SK-N-SH treated with all-trans-retinoic acid at 6 μM for 48 hours (cell line): ENCODE measurements at regions not wholly inside any gene's neighbourhood (a gene's known extent, or its start where the extent isn't known, plus 50 kb on each side); places are given as distances from the start of the nearest gene placed in this dataset.

Source experiments
- ATAC-seq: fragments of 200-7000 bp; cut with Tn5 transposase; 3 replicates; pipeline ENCODE4 v1.9.1; 2020; ENCODE audit warnings: mild to moderate bottlenecking, moderate library complexity
- ARNTL ChIP-seq: fragments of 450-650 bp; formaldehyde crosslinking; IDR thresholded peaks from 2 replicates; pipeline ENCODE4 v1.5.0; 2020; ENCODE audit warnings: low read depth, mild to moderate bottlenecking, moderate library complexity, borderline replicate concordance
- BACH2 ChIP-seq: fragments of 250-450 bp; sonication (Bioruptor Pico); IDR thresholded peaks from 2 replicates; pipeline ENCODE4 v1.9.0; 2021; ENCODE audit warnings: mild to moderate bottlenecking, borderline replicate concordance
- CSDC2 ChIP-seq: fragments of 250-450 bp; sonication (Bioruptor Pico); IDR thresholded peaks from 2 replicates; pipeline ENCODE4 v1.5.0; 2020; ENCODE audit warnings: mild to moderate bottlenecking, moderate library complexity
- ESRRG ChIP-seq: fragments of 250-450 bp; sonication (Bioruptor Pico); IDR thresholded peaks from 2 replicates; pipeline ENCODE4 v1.6.1; 2021; ENCODE audit warnings: mild to moderate bottlenecking
- ISL1 ChIP-seq: fragments of 250-450 bp; sonication (Bioruptor Pico); IDR thresholded peaks from 2 replicates; pipeline ENCODE4 v2.1.2; 2022; ENCODE audit warnings: mild to moderate bottlenecking, moderate library complexity
- PPARA ChIP-seq: fragments of 250-450 bp; sonication (Bioruptor Pico); IDR thresholded peaks from 2 replicates; pipeline ENCODE4 v1.5.0; 2020; ENCODE audit warnings: mild to moderate bottlenecking, borderline replicate concordance
- RARB ChIP-seq: fragments of 250-450 bp; sonication (Bioruptor Pico); IDR thresholded peaks from 2 replicates; pipeline ENCODE4 v1.8.0; 2021; ENCODE audit warnings: mild to moderate bottlenecking, moderate library complexity
- SNAI2 ChIP-seq: fragments of 250-450 bp; sonication (Bioruptor Pico); IDR thresholded peaks from 2 replicates; pipeline ENCODE4 v1.5.0; 2020; ENCODE audit warnings: mild to moderate bottlenecking, moderate library complexity
- TCF4 ChIP-seq: fragments of 250-450 bp; sonication (Bioruptor Pico); IDR thresholded peaks from 2 replicates; pipeline ENCODE4 v1.8.0; 2021; ENCODE audit warnings: mild to moderate bottlenecking, moderate library complexity, borderline replicate concordance
- ZC3H10 ChIP-seq: fragments of 250-450 bp; sonication (Bioruptor Pico); IDR thresholded peaks from 2 replicates; pipeline ENCODE4 v1.5.1; 2021; ENCODE audit warnings: mild to moderate bottlenecking, moderate library complexity
- ZFP3 ChIP-seq: fragments of 250-450 bp; sonication (Bioruptor Pico); IDR thresholded peaks from 2 replicates; pipeline ENCODE4 v1.5.0; 2020; ENCODE audit warnings: mild to moderate bottlenecking, moderate library complexity
- ZFP30 ChIP-seq: fragments of 450-650 bp; formaldehyde crosslinking; IDR thresholded peaks from 2 replicates; pipeline ENCODE4 v1.5.0; 2022; ENCODE audit warnings: mild to moderate bottlenecking, moderate library complexity
- ZNF565 ChIP-seq: fragments of 450-650 bp; formaldehyde crosslinking; conservative IDR thresholded peaks from 2 replicates; pipeline ENCODE4 v1.5.0; 2020; ENCODE audit warnings: low read depth, mild to moderate bottlenecking, moderate library complexity
- ZNF70 ChIP-seq: fragments of 450-650 bp; formaldehyde crosslinking; IDR thresholded peaks from 2 replicates; pipeline ENCODE4 v1.5.0; 2020; ENCODE audit warnings: mild to moderate bottlenecking, moderate library complexity
- ZNF8 ChIP-seq: fragments of 450-650 bp; formaldehyde crosslinking; IDR thresholded peaks from 2 replicates; pipeline ENCODE4 v1.5.0; 2020; ENCODE audit warnings: mild to moderate bottlenecking, moderate library complexity
- TF ChIP-seq, protein P1 (sequence below): fragments of 250-450 bp; sonication (Bioruptor Pico); IDR thresholded peaks from 2 replicates; pipeline ENCODE4 v1.8.0; 2020; ENCODE audit warnings: mild to moderate bottlenecking, moderate library complexity, borderline replicate concordance
- TF ChIP-seq, protein P2 (sequence below): fragments of 250-450 bp; sonication (Bioruptor Pico); IDR thresholded peaks from 2 replicates; pipeline ENCODE4 v1.5.1; 2021; ENCODE audit warnings: mild to moderate bottlenecking, moderate library complexity
- TF ChIP-seq, protein P3 (sequence below): fragments of 250-450 bp; sonication (Bioruptor Pico); IDR thresholded peaks from 2 replicates; pipeline ENCODE4 v1.5.1; 2020; ENCODE audit warnings: low read depth, mild to moderate bottlenecking, moderate library complexity
- TF ChIP-seq, protein P4 (sequence below): fragments of 250-450 bp; sonication (Bioruptor Pico); IDR thresholded peaks from 2 replicates; pipeline ENCODE4 v1.5.0; 2020; ENCODE audit warnings: mild to moderate bottlenecking, moderate library complexity
- TF ChIP-seq, protein P5 (sequence below): fragments of 250-450 bp; sonication (Bioruptor Pico); IDR thresholded peaks from 2 replicates; pipeline ENCODE4 v1.8.0; 2021; ENCODE audit warnings: low read depth, mild to moderate bottlenecking, moderate library complexity, borderline replicate concordance

DNA sequence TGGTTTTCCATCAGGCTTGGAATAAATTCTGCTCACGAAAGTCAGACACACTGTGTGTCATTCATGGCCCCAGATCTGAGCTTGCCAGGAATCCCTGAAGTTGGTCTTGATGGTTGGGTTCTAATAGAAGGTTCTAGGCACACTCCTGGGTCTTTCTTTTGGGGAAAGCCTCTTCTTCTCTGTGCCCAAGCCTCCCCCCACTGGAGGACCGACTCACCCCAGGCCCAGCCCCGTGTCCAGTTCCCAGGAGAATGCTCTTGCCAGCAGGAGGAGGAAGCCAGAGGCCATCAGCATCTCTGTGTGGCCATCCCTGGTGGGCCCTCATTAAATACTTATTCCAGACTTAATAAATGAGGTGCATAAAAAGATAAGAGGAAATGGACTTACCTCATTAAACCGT, 548.0 kb downstream of the TCERG1L start:
- ATAC-seq: no peak
- no peak for TF ChIP-seq RARB (CRISPR knock-in tag)
- TF ChIP-seq ISL1 (CRISPR knock-in tag): no peak
- TF ChIP-seq SNAI2: no peak
- no peak for TF ChIP-seq ZC3H10 (CRISPR knock-in tag)
- TF ChIP-seq ZNF565 (CRISPR knock-in tag): no peak
- TF ChIP-seq ZFP3 (CRISPR knock-in tag): no peak
- TF ChIP-seq ZNF8 (CRISPR knock-in tag): no peak
- TF ChIP-seq, protein P1, sequence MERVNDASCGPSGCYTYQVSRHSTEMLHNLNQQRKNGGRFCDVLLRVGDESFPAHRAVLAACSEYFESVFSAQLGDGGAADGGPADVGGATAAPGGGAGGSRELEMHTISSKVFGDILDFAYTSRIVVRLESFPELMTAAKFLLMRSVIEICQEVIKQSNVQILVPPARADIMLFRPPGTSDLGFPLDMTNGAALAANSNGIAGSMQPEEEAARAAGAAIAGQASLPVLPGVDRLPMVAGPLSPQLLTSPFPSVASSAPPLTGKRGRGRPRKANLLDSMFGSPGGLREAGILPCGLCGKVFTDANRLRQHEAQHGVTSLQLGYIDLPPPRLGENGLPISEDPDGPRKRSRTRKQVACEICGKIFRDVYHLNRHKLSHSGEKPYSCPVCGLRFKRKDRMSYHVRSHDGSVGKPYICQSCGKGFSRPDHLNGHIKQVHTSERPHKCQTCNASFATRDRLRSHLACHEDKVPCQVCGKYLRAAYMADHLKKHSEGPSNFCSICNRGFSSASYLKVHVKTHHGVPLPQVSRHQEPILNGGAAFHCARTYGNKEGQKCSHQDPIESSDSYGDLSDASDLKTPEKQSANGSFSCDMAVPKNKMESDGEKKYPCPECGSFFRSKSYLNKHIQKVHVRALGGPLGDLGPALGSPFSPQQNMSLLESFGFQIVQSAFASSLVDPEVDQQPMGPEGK: no peak
- TF ChIP-seq, protein P2, sequence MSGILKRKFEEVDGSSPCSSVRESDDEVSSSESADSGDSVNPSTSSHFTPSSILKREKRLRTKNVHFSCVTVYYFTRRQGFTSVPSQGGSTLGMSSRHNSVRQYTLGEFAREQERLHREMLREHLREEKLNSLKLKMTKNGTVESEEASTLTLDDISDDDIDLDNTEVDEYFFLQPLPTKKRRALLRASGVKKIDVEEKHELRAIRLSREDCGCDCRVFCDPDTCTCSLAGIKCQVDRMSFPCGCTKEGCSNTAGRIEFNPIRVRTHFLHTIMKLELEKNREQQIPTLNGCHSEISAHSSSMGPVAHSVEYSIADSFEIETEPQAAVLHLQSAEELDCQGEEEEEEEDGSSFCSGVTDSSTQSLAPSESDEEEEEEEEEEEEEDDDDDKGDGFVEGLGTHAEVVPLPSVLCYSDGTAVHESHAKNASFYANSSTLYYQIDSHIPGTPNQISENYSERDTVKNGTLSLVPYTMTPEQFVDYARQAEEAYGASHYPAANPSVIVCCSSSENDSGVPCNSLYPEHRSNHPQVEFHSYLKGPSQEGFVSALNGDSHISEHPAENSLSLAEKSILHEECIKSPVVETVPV (CRISPR knock-in tag): no peak
- no peak for TF ChIP-seq ZFP30 (CRISPR knock-in tag)
- TF ChIP-seq ARNTL (CRISPR knock-in tag): no peak
- TF ChIP-seq PPARA: no peak
- no peak for TF ChIP-seq BACH2
- no peak for TF ChIP-seq TCF4 (CRISPR knock-in tag)
- TF ChIP-seq ESRRG (CRISPR knock-in tag): no peak
- TF ChIP-seq, protein P3, sequence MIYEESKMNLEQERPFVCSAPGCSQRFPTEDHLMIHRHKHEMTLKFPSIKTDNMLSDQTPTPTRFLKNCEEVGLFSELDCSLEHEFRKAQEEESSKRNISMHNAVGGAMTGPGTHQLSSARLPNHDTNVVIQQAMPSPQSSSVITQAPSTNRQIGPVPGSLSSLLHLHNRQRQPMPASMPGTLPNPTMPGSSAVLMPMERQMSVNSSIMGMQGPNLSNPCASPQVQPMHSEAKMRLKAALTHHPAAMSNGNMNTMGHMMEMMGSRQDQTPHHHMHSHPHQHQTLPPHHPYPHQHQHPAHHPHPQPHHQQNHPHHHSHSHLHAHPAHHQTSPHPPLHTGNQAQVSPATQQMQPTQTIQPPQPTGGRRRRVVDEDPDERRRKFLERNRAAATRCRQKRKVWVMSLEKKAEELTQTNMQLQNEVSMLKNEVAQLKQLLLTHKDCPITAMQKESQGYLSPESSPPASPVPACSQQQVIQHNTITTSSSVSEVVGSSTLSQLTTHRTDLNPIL: no peak
- TF ChIP-seq, protein P4, sequence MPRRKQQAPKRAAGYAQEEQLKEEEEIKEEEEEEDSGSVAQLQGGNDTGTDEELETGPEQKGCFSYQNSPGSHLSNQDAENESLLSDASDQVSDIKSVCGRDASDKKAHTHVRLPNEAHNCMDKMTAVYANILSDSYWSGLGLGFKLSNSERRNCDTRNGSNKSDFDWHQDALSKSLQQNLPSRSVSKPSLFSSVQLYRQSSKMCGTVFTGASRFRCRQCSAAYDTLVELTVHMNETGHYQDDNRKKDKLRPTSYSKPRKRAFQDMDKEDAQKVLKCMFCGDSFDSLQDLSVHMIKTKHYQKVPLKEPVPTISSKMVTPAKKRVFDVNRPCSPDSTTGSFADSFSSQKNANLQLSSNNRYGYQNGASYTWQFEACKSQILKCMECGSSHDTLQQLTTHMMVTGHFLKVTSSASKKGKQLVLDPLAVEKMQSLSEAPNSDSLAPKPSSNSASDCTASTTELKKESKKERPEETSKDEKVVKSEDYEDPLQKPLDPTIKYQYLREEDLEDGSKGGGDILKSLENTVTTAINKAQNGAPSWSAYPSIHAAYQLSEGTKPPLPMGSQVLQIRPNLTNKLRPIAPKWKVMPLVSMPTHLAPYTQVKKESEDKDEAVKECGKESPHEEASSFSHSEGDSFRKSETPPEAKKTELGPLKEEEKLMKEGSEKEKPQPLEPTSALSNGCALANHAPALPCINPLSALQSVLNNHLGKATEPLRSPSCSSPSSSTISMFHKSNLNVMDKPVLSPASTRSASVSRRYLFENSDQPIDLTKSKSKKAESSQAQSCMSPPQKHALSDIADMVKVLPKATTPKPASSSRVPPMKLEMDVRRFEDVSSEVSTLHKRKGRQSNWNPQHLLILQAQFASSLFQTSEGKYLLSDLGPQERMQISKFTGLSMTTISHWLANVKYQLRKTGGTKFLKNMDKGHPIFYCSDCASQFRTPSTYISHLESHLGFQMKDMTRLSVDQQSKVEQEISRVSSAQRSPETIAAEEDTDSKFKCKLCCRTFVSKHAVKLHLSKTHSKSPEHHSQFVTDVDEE (CRISPR knock-in tag): no peak
- TF ChIP-seq, protein P5, sequence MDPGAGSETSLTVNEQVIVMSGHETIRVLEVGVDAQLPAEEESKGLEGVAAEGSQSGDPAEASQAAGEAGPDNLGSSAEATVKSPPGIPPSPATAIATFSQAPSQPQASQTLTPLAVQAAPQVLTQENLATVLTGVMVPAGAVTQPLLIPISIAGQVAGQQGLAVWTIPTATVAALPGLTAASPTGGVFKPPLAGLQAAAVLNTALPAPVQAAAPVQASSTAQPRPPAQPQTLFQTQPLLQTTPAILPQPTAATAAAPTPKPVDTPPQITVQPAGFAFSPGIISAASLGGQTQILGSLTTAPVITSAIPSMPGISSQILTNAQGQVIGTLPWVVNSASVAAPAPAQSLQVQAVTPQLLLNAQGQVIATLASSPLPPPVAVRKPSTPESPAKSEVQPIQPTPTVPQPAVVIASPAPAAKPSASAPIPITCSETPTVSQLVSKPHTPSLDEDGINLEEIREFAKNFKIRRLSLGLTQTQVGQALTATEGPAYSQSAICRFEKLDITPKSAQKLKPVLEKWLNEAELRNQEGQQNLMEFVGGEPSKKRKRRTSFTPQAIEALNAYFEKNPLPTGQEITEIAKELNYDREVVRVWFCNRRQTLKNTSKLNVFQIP (CRISPR knock-in tag): no peak

DNA sequence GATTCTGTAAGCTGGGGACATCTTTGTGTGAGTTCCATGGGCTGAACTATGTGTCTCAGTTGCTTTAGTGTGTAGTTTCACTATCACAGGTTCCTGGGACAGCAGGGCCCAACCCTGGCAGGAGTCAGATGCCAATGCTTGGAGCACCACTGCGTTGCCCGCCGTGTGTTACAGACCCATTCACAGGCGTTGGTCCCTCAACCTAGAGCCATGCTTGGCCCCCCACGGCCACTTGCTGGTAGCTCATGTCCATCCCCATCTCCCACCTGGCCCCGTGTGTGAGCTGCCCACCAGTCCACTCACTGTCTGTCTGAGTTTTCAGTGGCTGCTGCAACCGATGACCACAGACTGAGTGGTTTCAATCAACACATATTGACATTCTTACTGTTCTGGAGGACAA, 546.9 kb downstream of the TCERG1L start:
- TF ChIP-seq CSDC2 (CRISPR knock-in tag) (no peak), TCF4 (CRISPR knock-in tag) (no peak), ZNF565 (CRISPR knock-in tag) (no peak), ZNF70 (no peak), RARB (CRISPR knock-in tag) (no peak), ARNTL (CRISPR knock-in tag) (no peak)
- TF ChIP-seq, protein P4 (CRISPR knock-in tag): no peak
- TF ChIP-seq, protein P1: no peak
- no peak for ATAC-seq
